ENCODE measurements at regions not wholly inside any gene's neighbourhood (a gene's known extent, or its start where the extent isn't known, plus 50 kb on each side); places are given as distances from the start of the nearest gene placed in this dataset.

DNA sequence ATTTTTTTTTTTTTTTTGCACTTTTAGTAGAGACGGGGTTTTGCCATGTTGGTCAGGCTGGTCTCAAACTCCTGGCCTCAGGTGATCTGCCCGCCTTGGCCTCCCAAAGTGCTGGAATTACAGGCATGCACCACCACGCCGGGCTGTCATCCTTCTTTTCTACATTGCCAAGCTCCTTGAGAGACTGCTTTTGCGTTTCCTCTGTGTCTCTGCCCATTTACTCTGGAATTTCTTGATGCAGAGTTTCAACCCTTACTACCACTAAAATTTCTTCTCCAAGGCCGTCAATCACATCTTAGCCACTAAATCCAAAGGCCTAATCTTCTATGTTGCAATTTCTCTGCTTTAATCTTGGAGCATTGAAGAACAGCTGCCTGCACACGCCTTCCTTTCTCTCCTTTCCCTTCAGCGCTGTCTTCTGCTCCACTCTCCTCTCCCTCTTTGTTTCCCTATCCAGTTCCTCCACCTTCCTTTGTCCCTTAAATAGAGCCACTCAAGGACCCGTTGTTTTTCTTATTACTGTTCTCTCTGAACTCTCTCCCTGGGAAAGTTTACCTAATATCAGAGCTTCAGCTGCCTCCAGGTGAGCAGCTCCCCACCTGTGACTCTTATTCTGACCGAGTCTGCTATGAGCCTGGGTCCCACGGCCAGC, 98.8 kb downstream of the SLC35B3 start:
- no peak for TF ChIP-seq CTCF (IDR thresholded peaks at IDR 0.05; ENCODE audit: low read length, missing control alignments)
- H3K4me3 ChIP-seq (replicated peaks; ENCODE audit: low read depth, low read length): no peak overlapping the region
- no peak for DNase-seq (ENCODE audit: low read depth)

- no peak for TF ChIP-seq CTCF (IDR thresholded peaks at IDR 0.05; ENCODE audit: low read length, missing control alignments)
- no peak overlapping the region for H3K4me3 ChIP-seq (replicated peaks; ENCODE audit: low read depth, low read length)
- no peak for DNase-seq (ENCODE audit: low read depth)
These were observed 99.4 kb downstream of the SLC35B3 start for GRCh38 chr6:8335896-8336295.

- no peak for TF ChIP-seq CTCF (IDR thresholded peaks at IDR 0.05; ENCODE audit: low read length, missing control alignments)
- no peak overlapping the region for H3K4me3 ChIP-seq (replicated peaks; ENCODE audit: low read depth, low read length)
- DNase-seq (ENCODE audit: low read depth): no peak
These were observed 100.0 kb downstream of the SLC35B3 start for GRCh38 chr6:8335381-8335780.

DNA sequence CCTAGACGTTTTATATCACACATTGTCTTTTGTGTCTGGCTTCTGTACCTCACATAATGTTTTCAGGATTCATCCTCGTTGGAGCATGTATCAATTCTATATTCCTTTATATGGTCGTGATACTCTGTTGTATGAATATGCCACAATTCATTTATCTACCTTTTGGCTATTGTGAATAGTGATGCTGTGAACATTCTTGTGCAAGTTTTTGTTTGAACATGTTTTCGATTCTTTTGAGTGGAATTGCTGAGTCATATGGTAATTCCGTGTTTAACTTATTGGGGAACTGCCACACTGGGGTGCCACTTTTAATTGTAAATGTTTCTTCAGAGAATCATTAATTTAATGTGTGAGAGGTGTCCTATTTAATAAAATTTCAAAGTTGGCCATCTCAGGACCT, 101.2 kb downstream of the SLC35B3 start:
- H3K4me3 ChIP-seq (replicated peaks; ENCODE audit: low read depth, low read length): no peak overlapping the region
- no peak for TF ChIP-seq CTCF (IDR thresholded peaks at IDR 0.05; ENCODE audit: low read length, missing control alignments)
- no peak for DNase-seq (ENCODE audit: low read depth)

- TF ChIP-seq CTCF (IDR thresholded peaks at IDR 0.05; ENCODE audit: low read length, missing control alignments): no peak
- H3K4me3 ChIP-seq (replicated peaks; ENCODE audit: low read depth, low read length): no peak overlapping the region
- no peak for DNase-seq (ENCODE audit: low read depth)
These were observed 105.8 kb downstream of the SLC35B3 start for GRCh38 chr6:8329562-8329961.

GRCh38 chr6:8325743-8326142, 109.6 kb downstream of the SLC35B3 start:
- TF ChIP-seq CTCF (IDR thresholded peaks at IDR 0.05; ENCODE audit: low read length, missing control alignments): no peak
- DNase-seq (ENCODE audit: low read depth): no peak
- no peak overlapping the region for H3K4me3 ChIP-seq (replicated peaks; ENCODE audit: low read depth, low read length)

DNA sequence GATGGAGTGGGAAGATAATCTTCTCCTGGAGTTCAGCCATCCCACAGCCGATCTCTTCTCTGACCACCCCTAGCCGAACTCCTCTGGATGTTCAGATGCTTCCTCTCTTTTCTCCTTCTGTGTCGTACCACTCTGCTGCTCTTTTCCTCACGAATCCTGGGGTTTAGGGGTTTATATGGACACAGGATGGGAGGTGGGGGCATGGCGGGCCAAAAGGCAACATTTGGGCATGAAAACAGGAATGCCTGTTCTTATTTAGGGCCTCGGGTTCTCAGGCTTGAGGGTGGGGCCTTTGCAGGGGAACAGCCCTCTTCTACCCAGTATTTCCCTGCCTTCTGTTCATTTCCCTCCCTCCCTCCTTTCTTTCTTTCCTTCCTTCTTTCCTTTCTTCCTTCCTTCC, 112.7 kb downstream of the SLC35B3 start:
- no peak overlapping the region for H3K4me3 ChIP-seq (replicated peaks; ENCODE audit: low read depth, low read length)
- TF ChIP-seq CTCF (IDR thresholded peaks at IDR 0.05; ENCODE audit: low read length, missing control alignments): no peak
- DNase-seq (ENCODE audit: low read depth): no peak

Measured in fibroblast of pulmonary artery (primary cell).